ENCODE measurements at regions not wholly inside any gene's neighbourhood (a gene's known extent, or its start where the extent isn't known, plus 50 kb on each side); places are given as distances from the start of the nearest gene placed in this dataset.

- TF ChIP-seq CTCF (IDR thresholded peaks at IDR 0.05) = no peak
- TF ChIP-seq EP300 (IDR thresholded peaks at IDR 0.05) = no peak
These were observed 1454.0 kb upstream of the PIK3C3 start for GRCh38 chr18:40501026-40501425.

Measured in ovary (tissue), 3 donors.